AG09309 (cell line): ENCODE measurements at regions not wholly inside any gene's neighbourhood (a gene's known extent, or its start where the extent isn't known, plus 50 kb on each side); places are given as distances from the start of the nearest gene placed in this dataset.

Source experiments
- DNase-seq: peaks from one replicate; pipeline ENCODE4 v3.0.0-alpha.2; 2010; ENCODE audit warnings: low read depth
- H3K4me3 ChIP-seq: 2 replicates; pipeline ENCODE4 v1.5.1; 2011; ENCODE audit warnings: mild to moderate bottlenecking, low read depth, low read length, moderate library complexity; ENCODE audit not compliant: control insufficient read depth
- TF ChIP-seq, protein P1 (sequence below): IDR thresholded peaks from 2 replicates; pipeline ENCODE4 v1.5.1; 2011; ENCODE audit warnings: mild to moderate bottlenecking, low read depth, low read length, inconsistent platforms; ENCODE audit not compliant: insufficient read depth, control insufficient read depth; ENCODE audit errors: missing control alignments

DNA sequence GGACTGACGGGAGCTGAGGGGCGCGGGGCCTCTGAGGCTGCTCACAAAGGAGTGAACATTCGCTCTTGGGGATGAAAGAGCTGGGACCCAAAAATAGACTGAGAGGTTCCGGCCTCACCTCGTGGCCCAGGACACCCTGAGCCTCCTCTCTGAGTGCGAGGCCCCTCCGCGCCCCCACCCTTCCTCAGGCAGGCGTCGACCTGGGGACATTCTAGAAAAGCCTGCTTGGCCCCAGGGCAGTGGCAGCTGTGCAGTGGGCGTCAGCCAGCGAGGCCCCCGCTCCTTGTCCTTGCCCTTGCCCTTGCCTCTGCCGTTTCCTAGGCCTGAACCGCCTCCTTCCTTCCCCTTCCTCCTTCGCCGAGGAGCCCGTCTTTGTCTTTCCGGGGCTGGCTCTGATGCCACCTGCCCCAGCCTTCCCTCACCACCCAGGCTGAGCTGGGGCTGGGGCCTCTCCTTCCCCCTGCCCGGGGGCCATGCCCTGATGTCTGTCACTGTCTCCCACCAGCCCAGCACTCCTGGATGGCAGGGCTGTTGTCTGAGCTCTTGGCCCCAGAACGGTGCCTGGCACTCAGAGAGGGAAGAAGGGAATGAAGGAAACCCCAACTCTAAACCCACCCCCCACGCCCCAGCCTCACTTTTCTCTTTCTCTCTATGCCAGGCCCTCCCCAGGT is 208.2 kb upstream of the RTL1 start:
- DNase-seq: no peak
- TF ChIP-seq, protein P1, sequence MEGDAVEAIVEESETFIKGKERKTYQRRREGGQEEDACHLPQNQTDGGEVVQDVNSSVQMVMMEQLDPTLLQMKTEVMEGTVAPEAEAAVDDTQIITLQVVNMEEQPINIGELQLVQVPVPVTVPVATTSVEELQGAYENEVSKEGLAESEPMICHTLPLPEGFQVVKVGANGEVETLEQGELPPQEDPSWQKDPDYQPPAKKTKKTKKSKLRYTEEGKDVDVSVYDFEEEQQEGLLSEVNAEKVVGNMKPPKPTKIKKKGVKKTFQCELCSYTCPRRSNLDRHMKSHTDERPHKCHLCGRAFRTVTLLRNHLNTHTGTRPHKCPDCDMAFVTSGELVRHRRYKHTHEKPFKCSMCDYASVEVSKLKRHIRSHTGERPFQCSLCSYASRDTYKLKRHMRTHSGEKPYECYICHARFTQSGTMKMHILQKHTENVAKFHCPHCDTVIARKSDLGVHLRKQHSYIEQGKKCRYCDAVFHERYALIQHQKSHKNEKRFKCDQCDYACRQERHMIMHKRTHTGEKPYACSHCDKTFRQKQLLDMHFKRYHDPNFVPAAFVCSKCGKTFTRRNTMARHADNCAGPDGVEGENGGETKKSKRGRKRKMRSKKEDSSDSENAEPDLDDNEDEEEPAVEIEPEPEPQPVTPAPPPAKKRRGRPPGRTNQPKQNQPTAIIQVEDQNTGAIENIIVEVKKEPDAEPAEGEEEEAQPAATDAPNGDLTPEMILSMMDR: no peak
- no peak overlapping the region for H3K4me3 ChIP-seq

DNA sequence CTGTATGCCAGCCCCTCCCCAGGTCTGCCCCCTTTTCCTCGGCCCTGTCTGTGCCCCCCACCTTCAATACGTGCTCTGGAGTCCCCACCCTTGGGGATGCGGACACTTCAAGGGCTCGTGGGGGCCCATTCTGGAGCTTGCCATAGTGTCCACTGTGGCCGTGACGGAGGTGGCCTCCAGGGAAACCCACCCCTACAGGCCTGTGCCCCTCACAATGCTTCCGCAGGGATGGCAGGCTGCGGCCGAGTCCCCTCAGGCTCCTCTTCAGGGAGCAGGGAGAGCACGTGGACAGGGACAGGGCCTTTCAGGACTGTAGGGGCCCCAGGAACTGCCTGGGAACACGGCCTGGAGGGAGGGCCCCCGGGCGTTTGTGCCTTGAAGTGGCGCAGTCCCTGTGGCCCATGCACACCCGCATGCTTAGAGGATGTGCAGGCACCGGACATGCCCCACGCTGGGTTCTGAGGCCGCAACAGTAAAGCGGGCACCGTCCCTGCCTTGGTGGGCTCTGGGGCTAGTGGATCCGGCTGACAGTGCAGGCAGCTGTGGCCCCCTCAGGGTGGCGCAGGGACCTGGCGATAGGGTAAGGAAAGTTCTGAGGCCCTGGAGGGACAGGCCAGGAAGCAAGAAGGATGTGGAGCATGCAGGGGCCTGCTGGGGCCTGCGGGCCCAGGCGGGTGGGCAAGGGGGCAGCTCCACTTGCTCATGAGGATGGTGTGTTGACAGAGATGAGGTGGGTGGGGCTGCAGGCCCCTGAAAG is 209.0 kb upstream of the RTL1 start:
- DNase-seq: no peak
- TF ChIP-seq, protein P1: no peak
- no peak overlapping the region for H3K4me3 ChIP-seq

DNA sequence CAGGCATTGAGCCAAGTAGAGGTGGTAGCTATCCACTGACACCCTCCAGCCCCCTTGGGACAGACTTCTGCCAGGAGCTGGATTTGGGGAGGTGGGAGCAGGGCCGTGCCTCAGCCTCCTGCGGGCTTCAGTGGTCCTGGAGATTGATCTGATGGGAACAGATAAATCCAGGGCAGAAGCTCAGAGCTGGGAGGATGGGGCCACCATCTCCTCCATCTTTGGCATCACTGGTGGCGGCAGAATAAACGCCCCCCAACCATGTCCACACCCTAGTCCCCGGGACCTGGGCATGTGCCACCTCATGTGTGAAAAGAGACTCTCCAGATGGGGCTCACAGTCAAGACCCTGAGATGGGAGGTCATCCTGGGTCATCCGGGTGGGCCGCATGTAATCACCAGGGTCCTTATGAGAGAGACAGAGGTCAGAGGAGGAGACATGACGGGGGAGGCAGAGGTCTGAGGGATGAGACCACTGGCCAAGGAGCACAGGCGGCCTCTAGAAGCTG is 209.6 kb upstream of the RTL1 start:
- TF ChIP-seq, protein P1: no peak
- no peak overlapping the region for H3K4me3 ChIP-seq
- no peak for DNase-seq

DNA sequence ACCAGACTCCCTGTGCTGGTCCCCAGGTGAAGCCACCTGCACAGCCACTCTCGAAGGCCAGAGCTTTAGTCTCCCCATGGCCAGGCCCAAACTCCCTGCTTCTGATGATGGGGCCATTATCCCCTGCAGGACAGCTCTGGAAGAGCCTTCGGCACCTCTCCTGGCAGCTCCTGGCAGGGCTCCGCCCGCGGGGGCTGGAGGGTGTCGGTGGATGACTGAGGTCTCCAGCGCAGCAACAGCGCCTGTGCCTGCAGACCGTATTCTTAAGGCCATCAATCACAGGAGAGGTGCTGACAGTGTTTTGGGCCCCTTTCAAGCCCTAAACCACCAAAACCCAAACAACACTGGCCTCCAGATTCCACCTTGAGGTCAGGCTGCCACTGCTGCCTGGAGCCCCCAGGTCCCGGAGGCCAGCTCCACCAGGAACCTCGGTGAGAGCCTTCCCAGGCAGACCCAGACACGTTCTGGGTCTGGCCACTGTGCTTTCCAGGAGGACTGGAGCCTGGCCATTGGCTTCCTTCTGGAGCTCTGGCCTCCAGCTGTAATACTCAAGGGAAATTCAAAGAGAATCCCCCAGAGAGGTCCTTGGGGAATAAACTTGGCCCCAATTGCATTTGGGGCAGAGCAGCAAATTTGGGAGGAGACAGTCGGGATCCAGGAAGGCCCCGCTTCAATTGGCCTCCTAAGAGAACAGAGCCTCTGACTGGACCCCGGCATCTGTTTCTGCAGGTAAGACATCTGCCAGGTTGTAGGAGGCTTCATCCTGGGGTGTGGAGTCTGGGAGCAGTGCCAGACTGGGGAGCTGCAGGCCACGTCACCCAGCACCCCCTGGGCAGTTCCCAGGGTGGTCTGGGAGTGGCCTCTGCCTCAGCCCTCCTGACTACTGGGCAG is 210.6 kb upstream of the RTL1 start:
- TF ChIP-seq, protein P1: no peak
- no peak overlapping the region for H3K4me3 ChIP-seq
- DNase-seq: no peak

DNA sequence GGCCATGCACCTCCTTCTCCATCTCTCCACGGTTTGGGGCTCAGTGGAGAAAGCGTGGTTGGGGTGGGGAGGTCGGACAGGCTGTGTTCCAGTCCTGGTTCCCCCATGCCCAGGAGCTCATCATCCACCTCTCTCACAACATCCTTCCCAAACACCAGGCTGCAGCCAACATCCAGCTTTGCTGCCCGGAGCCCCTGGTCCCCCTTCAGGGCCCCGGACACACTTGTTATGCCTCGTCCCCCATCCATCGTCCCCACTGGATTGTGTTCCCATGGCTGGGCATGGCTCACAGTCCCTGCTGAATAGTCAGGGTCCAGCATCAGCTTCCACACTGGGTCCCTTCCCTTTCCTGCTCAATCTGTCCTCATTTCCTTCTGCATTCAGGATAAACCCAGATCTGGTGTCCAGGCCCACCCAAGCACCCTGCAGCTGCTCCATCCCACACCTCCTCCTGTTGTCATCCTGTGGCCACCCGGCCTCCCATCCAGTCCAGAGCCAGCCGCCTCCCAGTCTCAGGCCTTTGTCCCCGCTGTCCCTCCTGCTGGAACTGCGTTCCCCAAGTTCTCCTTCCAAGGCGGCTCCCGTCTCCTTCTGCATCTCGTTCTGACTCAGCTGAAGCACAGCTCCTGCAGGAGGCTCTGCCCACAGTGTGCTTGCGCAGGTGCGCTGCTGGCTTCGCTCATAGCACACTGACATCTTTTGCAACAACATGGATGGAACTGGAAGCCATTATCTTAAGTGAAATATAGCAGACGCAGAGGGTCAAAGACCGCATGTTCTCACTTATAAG is 211.4 kb upstream of the RTL1 start:
- TF ChIP-seq, protein P1: no peak
- H3K4me3 ChIP-seq: no peak overlapping the region
- no peak for DNase-seq

DNA sequence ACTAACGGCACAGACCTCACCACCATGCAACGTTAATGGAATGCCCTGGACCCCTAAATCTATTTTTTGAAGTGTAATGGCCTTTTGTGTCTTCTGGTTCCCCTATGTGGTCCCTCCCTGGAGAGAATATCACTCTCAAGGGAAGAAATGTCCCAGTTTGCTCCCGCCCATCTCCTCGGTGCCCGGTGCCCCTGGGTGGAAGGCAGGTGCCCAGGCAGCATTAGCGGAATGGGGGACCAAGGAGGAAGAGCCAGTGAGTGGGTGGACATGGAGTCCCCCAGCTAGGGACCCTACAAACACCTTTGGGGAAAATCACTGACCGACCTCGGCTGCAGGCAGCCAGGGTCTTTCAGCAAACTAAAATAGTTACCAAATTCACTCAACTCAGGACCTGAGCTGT is 212.1 kb upstream of the RTL1 start:
- no peak overlapping the region for H3K4me3 ChIP-seq
- DNase-seq: no peak
- TF ChIP-seq, protein P1: no peak
